ENCODE measurements at regions not wholly inside any gene's neighbourhood (a gene's known extent, or its start where the extent isn't known, plus 50 kb on each side); places are given as distances from the start of the nearest gene placed in this dataset.
"Not testable (repeated sequence)": the region's sequence is repeated elsewhere in the genome, so short reads cannot be mapped to it uniquely, and the experiment has no call there.

GRCh38 chrY:26366091-26366490 lies 744.2 kb downstream of the CDY1 start:
- H3K9me3 ChIP-seq (replicated peaks in 1 of 3); DNase-seq; H3K4me1 ChIP-seq (replicated peaks in 1 of 2); H3K4me3 ChIP-seq; intact Hi-C loops (cut with DNase I); H3K36me3 ChIP-seq (replicated peaks in 1 of 2); H3K27me3 ChIP-seq; H3K27ac ChIP-seq: not testable (repeated sequence)
- WGBS, 4 donors, result 54 to 62% methylated on average over 6 of the region's 6 CpGs; no CpG with 5 or more reads in 2 of the 4 donors

DNA sequence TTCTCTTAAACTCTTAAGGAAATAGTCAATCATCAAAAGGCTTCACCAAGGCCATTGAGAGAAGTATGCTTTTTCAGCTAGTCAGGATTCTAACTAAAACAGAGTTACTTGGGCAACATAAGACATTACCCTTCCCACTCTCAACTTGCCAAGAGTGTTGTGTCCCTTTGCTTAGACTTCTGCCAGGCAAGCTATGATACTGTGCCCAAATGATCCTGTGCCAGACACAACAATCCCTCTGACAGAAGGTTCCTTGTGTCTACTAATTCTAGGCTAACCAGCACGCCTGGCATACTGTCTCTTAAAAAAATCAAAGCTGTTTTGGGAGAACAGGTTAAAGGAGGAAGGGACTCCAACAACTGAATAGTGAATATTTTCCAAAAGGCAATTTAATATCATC lies 750.6 kb downstream of the CDY1 start:
- not testable (repeated sequence) for DNase-seq

GRCh38 chrY:26408671-26409328 lies 786.9 kb downstream of the CDY1 start:
- Histone ChIP-seq H3K9me3 (replicated peaks in 1 of 3) (no peaks in the 10 kb centered on the region), H3K27me3 (no peaks in the 10 kb centered on the region), H3K4me3 (no peak overlapping the region), H3K36me3 (replicated peaks in 1 of 2) (no peaks in the 10 kb centered on the region), H3K27ac (no peak overlapping the region), H3K4me1 (replicated peaks in 1 of 2) (no peaks in the 10 kb centered on the region)
- 70% methylated on average over 39 of the region's 39 CpGs; no CpG with 5 or more reads in 3 of the 4 donors for WGBS, 4 donors
- intact Hi-C loops (cut with DNase I), result no loop called here
- no peak for DNase-seq
- TF ChIP-seq CTCF (IDR thresholded peaks at IDR 0.05) (no peak), POLR2A (IDR thresholded peaks at IDR 0.05) (no peak)

More for the DNA sequence above, 750.6 kb downstream of the CDY1 start:
- 20% methylated on average over 1 of the region's 1 CpG; no CpG with 5 or more reads in 3 of the 4 donors for WGBS, 4 donors
- H3K36me3 ChIP-seq (replicated peaks in 1 of 2); H3K9me3 ChIP-seq (replicated peaks in 1 of 3); H3K27me3 ChIP-seq; intact Hi-C loops (cut with DNase I); H3K4me1 ChIP-seq (replicated peaks in 1 of 2); H3K27ac ChIP-seq; H3K4me3 ChIP-seq: not testable (repeated sequence)

DNA sequence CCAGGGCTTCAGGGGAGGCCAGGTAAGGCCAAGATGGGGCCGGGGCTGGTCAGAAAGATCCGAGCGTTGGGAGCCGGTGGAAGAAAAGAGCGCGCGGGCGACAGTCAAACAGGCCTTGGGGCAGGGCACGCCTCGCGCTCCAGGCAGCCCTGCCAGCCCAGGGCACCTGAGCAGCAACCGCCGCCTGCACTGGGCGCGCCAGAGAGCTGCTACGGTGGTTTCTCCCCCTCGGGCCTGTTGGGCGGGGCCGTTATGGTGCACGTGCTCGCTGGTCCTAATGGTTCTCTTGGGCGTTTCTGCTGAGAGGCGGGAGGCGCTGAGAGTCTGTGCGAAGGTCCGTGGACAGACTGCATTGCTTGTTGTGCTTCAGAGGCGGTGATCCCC lies 787.4 kb downstream of the CDY1 start:
- WGBS, 4 donors, result 78 to 84% methylated on average over 11 to 27 of the region's 27 CpGs; no CpG with 5 or more reads in 2 of the 4 donors
- intact Hi-C loops (cut with DNase I), result no loop called here
- H3K27ac ChIP-seq, result no peak overlapping the region
- H3K36me3 ChIP-seq (replicated peaks in 1 of 2), result no peaks in the 10 kb centered on the region
- TF ChIP-seq CTCF (IDR thresholded peaks at IDR 0.05), result no peak
- TF ChIP-seq POLR2A (IDR thresholded peaks at IDR 0.05), result no peak
- H3K9me3 ChIP-seq (replicated peaks in 1 of 3), result no peaks in the 10 kb centered on the region
- no peak overlapping the region for H3K4me3 ChIP-seq
- no peaks in the 10 kb centered on the region for H3K4me1 ChIP-seq (replicated peaks in 1 of 2)
- no peaks in the 10 kb centered on the region for H3K27me3 ChIP-seq
- DNase-seq, result no peak

Small RNA genes lying in the stretch of these regions (small RNA-seq; reads per million reads assigned to genes)
- gene AC024067.1 (0 reads per million in 2 donors), gene RF00156 (0 reads per million in 2 donors), gene RNU6-1314P (0 reads per million in 2 donors)
